H9 (cell line): ENCODE measurements at regions not wholly inside any gene's neighbourhood (a gene's known extent, or its start where the extent isn't known, plus 50 kb on each side); places are given as distances from the start of the nearest gene placed in this dataset.

Source experiments
- DNase-seq: peaks from one replicate; pipeline ENCODE4 v3.0.0-alpha.2; 2017
- H2AFZ ChIP-seq: one replicate; pipeline ENCODE4 v1.6.1; 2013; ENCODE audit warnings: mild to moderate bottlenecking, low read length, control low read depth, moderate library complexity
- H2AK5ac ChIP-seq: 2 replicates; pipeline ENCODE4 v1.6.1; 2013; ENCODE audit warnings: low read length, control low read depth, mixed read lengths; ENCODE audit not compliant: insufficient read length
- H2BK120ac ChIP-seq: one replicate; pipeline ENCODE4 v1.6.1; 2013; ENCODE audit warnings: low read depth, mild to moderate bottlenecking, low read length, control low read depth, inconsistent platforms; ENCODE audit not compliant: poor library complexity, severe bottlenecking
- H2BK12ac ChIP-seq: 2 replicates; pipeline ENCODE4 v1.6.1; 2013; ENCODE audit warnings: low read length, control low read depth, mixed read lengths, low read depth; ENCODE audit not compliant: insufficient read length
- H2BK15ac ChIP-seq: 2 replicates; pipeline ENCODE4 v1.6.1; 2013; ENCODE audit warnings: low read depth, low read length, control low read depth
- H2BK20ac ChIP-seq: one replicate; pipeline ENCODE4 v1.6.1; 2013; ENCODE audit warnings: low read depth, mild to moderate bottlenecking, low read length, control low read depth, inconsistent platforms; ENCODE audit not compliant: poor library complexity, severe bottlenecking
- H2BK5ac ChIP-seq: 2 replicates; pipeline ENCODE4 v1.6.1; 2013; ENCODE audit warnings: low read length, control low read depth, mixed read lengths; ENCODE audit not compliant: insufficient read length
- H3K14ac ChIP-seq: 2 replicates; pipeline ENCODE4 v1.6.1; 2013; ENCODE audit warnings: low read length, control low read depth; ENCODE audit not compliant: insufficient read depth
- H3K18ac ChIP-seq: 2 replicates; pipeline ENCODE4 v1.6.1; 2013; ENCODE audit warnings: low read depth, mild to moderate bottlenecking, mixed read lengths, low read length, control low read depth; ENCODE audit not compliant: insufficient read length
- H3K23ac ChIP-seq: 2 replicates; pipeline ENCODE4 v1.6.1; 2013; ENCODE audit warnings: low read length, control low read depth, mixed read lengths, low read depth; ENCODE audit not compliant: insufficient read length
- H3K23me2 ChIP-seq: 2 replicates; pipeline ENCODE4 v1.6.1; 2013; ENCODE audit warnings: low read depth, mild to moderate bottlenecking, mixed read lengths, low read length, control low read depth; ENCODE audit not compliant: insufficient read length, poor library complexity, severe bottlenecking
- H3K27ac ChIP-seq: 2 replicates; pipeline ENCODE4 v1.5.1; 2013; ENCODE audit warnings: low read length, control low read depth, mixed read lengths, low read depth; ENCODE audit not compliant: insufficient read length
- H3K27me3 ChIP-seq: 2 replicates; pipeline ENCODE4 v1.6.1; 2013; ENCODE audit warnings: low read length, control low read depth, inconsistent platforms; ENCODE audit not compliant: insufficient read depth
- H3K4ac ChIP-seq: 2 replicates; pipeline ENCODE4 v1.6.1; 2013; ENCODE audit warnings: low read depth, mild to moderate bottlenecking, control low read depth, inconsistent platforms, low read length, moderate library complexity
- H3K4me1 ChIP-seq: 2 replicates; pipeline ENCODE4 v1.6.1; 2013; ENCODE audit warnings: low read length, control low read depth, inconsistent platforms; ENCODE audit not compliant: insufficient read depth
- H3K4me2 ChIP-seq: 2 replicates; pipeline ENCODE4 v1.6.1; 2013; ENCODE audit warnings: low read length, control low read depth, mixed read lengths; ENCODE audit not compliant: insufficient read length, insufficient read depth
- H3K56ac ChIP-seq: 2 replicates; pipeline ENCODE4 v1.6.1; 2013; ENCODE audit warnings: low read depth, mild to moderate bottlenecking, mixed read lengths, low read length, control low read depth; ENCODE audit not compliant: insufficient read length
- H3K79me1 ChIP-seq: 2 replicates; pipeline ENCODE4 v1.6.1; 2013; ENCODE audit warnings: low read depth, mild to moderate bottlenecking, moderate library complexity, low read length, control low read depth, inconsistent platforms; ENCODE audit not compliant: insufficient read depth, poor library complexity, severe bottlenecking
- H3K79me2 ChIP-seq: 2 replicates; pipeline ENCODE4 v1.6.1; 2013; ENCODE audit warnings: low read length, control low read depth, inconsistent platforms; ENCODE audit not compliant: insufficient read depth
- H3K9ac ChIP-seq: 2 replicates; pipeline ENCODE4 v1.6.1; 2013; ENCODE audit warnings: low read length, control low read depth, mixed read lengths; ENCODE audit not compliant: insufficient read length; ENCODE audit errors: extremely low read depth
- H3K9me3 ChIP-seq: one replicate; pipeline ENCODE4 v1.6.1; 2013; ENCODE audit warnings: low read depth, low read length, inconsistent platforms; ENCODE audit not compliant: control insufficient read depth
- H3T11ph ChIP-seq: one replicate; pipeline ENCODE4 v1.6.1; 2013; ENCODE audit warnings: mild to moderate bottlenecking, low read length, control low read depth, inconsistent platforms
- H4K20me1 ChIP-seq: one replicate; pipeline ENCODE4 v1.6.1; 2013; ENCODE audit not compliant: control insufficient read depth, insufficient read length, insufficient read depth
- H4K5ac ChIP-seq: 2 replicates; pipeline ENCODE4 v1.6.1; 2013; ENCODE audit warnings: low read depth, mild to moderate bottlenecking, mixed read lengths, low read length, control low read depth; ENCODE audit not compliant: insufficient read length
- H4K8ac ChIP-seq: replicated peaks from 2 replicates; pipeline ENCODE4 v1.6.1; 2013; ENCODE audit warnings: low read length, control low read depth, mixed read lengths, low read depth; ENCODE audit not compliant: insufficient read length
- H4K91ac ChIP-seq: 2 replicates; pipeline ENCODE4 v1.6.1; 2013; ENCODE audit warnings: low read depth, mild to moderate bottlenecking, moderate library complexity, mixed read lengths, low read length, control low read depth; ENCODE audit not compliant: insufficient read length
- H3K27ac Mint-ChIP-seq, 3 experiments: 2 replicates in 2 of 3; 3 replicates in 1 of 3; pipeline ENCODE4 v1.8.0; 2020 to 2021; ENCODE audit warnings: mixed read lengths in 3 of 3, mild to moderate bottlenecking in 1 of 3, moderate library complexity in 1 of 3
- H3K27me3 Mint-ChIP-seq: 2 replicates; pipeline ENCODE4 v1.8.0; 2021; ENCODE audit warnings: low read depth, mild to moderate bottlenecking, moderate library complexity, mixed read lengths
- H3K36me3 Mint-ChIP-seq, 3 experiments: 2 replicates in 2 of 3; 3 replicates in 1 of 3; pipeline ENCODE4 v1.8.0; 2020 to 2021; ENCODE audit warnings: low read depth in 3 of 3, mixed read lengths in 3 of 3; ENCODE audit not compliant: insufficient read depth in 1 of 3
- H3K4me1 Mint-ChIP-seq, 2 experiments: 2 replicates each; pipeline ENCODE4 v1.8.0; 2020; ENCODE audit warnings: mixed read lengths in 2 of 2
- H3K4me3 Mint-ChIP-seq, 2 experiments: 2 replicates in 1 of 2; 3 replicates in 1 of 2; pipeline ENCODE4 v1.8.0; 2020 to 2021; ENCODE audit warnings: mild to moderate bottlenecking in 2 of 2, mixed read lengths in 2 of 2, moderate library complexity in 1 of 2
- H3K9me3 Mint-ChIP-seq, 2 experiments: 2 replicates in 1 of 2; 3 replicates in 1 of 2; pipeline ENCODE4 v1.8.0; 2020; ENCODE audit warnings: mild to moderate bottlenecking in 2 of 2, mixed read lengths in 2 of 2, moderate library complexity in 1 of 2
- CTCF ChIP-seq: fragments of 200-600 bp; sonication (generic); conservative IDR thresholded peaks from 3 replicates; pipeline ENCODE4 v1.8.0; 2021; ENCODE audit warnings: antibody characterized with exemption, mild to moderate bottlenecking
- WGBS: extraction: QIAGEN DNeasy Blood & Tissue Kit; methylation state at CpG from one replicate; pipeline ENCODE4 v1.1.7; 2013; ENCODE audit warnings: missing lambda C conversion rate, low lambda C conversion rate, mixed read lengths; ENCODE audit not compliant: insufficient read length; ENCODE audit errors: extremely low coverage; 5-methylcytosine and 5-hydroxymethylcytosine counted together

- Mint-ChIP-seq H3K36me3 (no peaks in the 10 kb centered on the region), H3K27ac (no peak overlapping the region), H3K27me3 (no peaks in the 10 kb centered on the region), H3K4me1 (peaks cover 11 to 20% of the 10 kb centered on the region in 2 experiments), H3K4me3 (no peak overlapping the region), H3K9me3 (no peaks in the 10 kb centered on the region; a peak in 1 of 5 replicates)
- Histone ChIP-seq H3K4me1 (0 out of 2 replicates have a peak, but pooled peaks cover 3% of the 10 kb centered on the region), H3K14ac (no peak overlapping the region), H3K4ac (no peak overlapping the region), H3K18ac (no peak overlapping the region), H2BK15ac (no peak overlapping the region), H3K27me3 (no peaks in the 10 kb centered on the region), H3K79me1 (no peaks in the 10 kb centered on the region), H2BK120ac (no peak overlapping the region), H4K8ac (no peak overlapping the region), H3K23ac (no peak overlapping the region), H2AFZ (no peak overlapping the region), H3K56ac (no peak overlapping the region), H4K91ac (no peak overlapping the region), H2BK20ac (no peak overlapping the region), H3T11ph (no peak overlapping the region), H3K4me2 (no peak overlapping the region), H3K79me2 (no peaks in the 10 kb centered on the region), H4K5ac (no peak overlapping the region), H2AK5ac (no peak overlapping the region), H3K23me2 (no peaks in the 10 kb centered on the region), H3K27ac (no peak overlapping the region), H3K9me3 (no peaks in the 10 kb centered on the region), H4K20me1 (no peaks in the 10 kb centered on the region), H2BK5ac (no peak overlapping the region), H3K9ac (no peak overlapping the region), H2BK12ac (no peak overlapping the region)
- DNase-seq: no peak
- no peak for TF ChIP-seq CTCF
- WGBS: no CpG with 5 or more reads among the region's 3 CpGs
Observed at GRCh38 chr7:26434974-26435373, 143.3 kb downstream of the SNX10 start.
